Testis (tissue), 2 donors: ENCODE measurements at regions not wholly inside any gene's neighbourhood (a gene's known extent, or its start where the extent isn't known, plus 50 kb on each side); places are given as distances from the start of the nearest gene placed in this dataset.

ENCODE experiments used
- POLR2A ChIP-seq: fragments of 450-650 bp; IDR thresholded peaks from one replicate; pipeline ENCODE4 v1.6.1; 2017; ENCODE audit warnings: antibody characterized with exemption, mild to moderate bottlenecking, moderate library complexity
- TF ChIP-seq, protein P1 (sequence below), 3 experiments: fragments of 450-650 bp in 2 of 3; fragments of 200-600 bp in 1 of 3; sonication (generic) in 1 of 3; IDR thresholded peaks; one replicate each; pipeline ENCODE4 v1.5.1; 2016 to 2019; ENCODE audit warnings: antibody characterized with exemption in 3 of 3, mild to moderate bottlenecking in 2 of 3, moderate library complexity in 1 of 3

DNA sequence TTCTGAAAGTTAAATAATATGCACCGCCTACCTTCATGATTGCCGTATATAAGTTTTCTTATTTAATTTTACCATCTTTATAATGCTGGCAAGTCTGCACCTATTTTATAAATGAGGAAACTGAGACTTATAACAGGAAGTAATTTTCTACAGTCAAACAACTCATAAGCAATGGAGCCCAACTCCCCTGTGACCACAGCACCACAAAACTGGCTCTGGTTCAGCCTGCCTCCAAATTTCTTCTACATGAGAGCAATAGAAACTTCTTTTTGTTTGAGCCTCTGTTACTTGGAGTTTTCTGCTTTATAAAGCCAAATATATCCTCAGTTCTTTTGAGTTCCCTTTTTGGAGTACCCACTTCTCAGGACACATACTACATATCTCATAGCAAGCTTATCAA lies 131.1 kb upstream of the HSF2 start:
- TF ChIP-seq, protein P1, sequence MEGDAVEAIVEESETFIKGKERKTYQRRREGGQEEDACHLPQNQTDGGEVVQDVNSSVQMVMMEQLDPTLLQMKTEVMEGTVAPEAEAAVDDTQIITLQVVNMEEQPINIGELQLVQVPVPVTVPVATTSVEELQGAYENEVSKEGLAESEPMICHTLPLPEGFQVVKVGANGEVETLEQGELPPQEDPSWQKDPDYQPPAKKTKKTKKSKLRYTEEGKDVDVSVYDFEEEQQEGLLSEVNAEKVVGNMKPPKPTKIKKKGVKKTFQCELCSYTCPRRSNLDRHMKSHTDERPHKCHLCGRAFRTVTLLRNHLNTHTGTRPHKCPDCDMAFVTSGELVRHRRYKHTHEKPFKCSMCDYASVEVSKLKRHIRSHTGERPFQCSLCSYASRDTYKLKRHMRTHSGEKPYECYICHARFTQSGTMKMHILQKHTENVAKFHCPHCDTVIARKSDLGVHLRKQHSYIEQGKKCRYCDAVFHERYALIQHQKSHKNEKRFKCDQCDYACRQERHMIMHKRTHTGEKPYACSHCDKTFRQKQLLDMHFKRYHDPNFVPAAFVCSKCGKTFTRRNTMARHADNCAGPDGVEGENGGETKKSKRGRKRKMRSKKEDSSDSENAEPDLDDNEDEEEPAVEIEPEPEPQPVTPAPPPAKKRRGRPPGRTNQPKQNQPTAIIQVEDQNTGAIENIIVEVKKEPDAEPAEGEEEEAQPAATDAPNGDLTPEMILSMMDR (IDR thresholded peaks at IDR 0.05) = no peak
- no peak for TF ChIP-seq POLR2A
